22Rv1 (cell line): ENCODE measurements at regions not wholly inside any gene's neighbourhood (a gene's known extent, or its start where the extent isn't known, plus 50 kb on each side); places are given as distances from the start of the nearest gene placed in this dataset.

Experiments
- CTCF ChIP-seq: fragments of 450-650 bp; IDR thresholded peaks from 2 replicates; pipeline ENCODE4 v1.5.1; 2017; ENCODE audit warnings: mild to moderate bottlenecking
- ZFX ChIP-seq: fragments of 450-650 bp; IDR thresholded peaks from 2 replicates; pipeline ENCODE4 v1.6.1; 2017; ENCODE audit warnings: antibody characterized with exemption, borderline replicate concordance

- TF ChIP-seq CTCF = no peak
- TF ChIP-seq ZFX = no peak
These were observed 344.8 kb downstream of the CNTN3 start for GRCh38 chr3:74269689-74270088.
